ENCODE measurements at regions not wholly inside any gene's neighbourhood (a gene's known extent, or its start where the extent isn't known, plus 50 kb on each side); places are given as distances from the start of the nearest gene placed in this dataset.

GRCh38 chr10:36280890-36281499 lies 638.9 kb upstream of the FZD8 start:
- DNase-seq (ENCODE audit: insufficient read length) (no peak), FAIRE-seq (no peak)
- TF ChIP-seq POLR2A (IDR thresholded peaks at IDR 0.05; ENCODE audit: low read depth, low read length) = no peak
- TF ChIP-seq POLR2AphosphoS5 (IDR thresholded peaks at IDR 0.05; ENCODE audit: low read depth, low read length) = no peak
- no peak for TF ChIP-seq TAF1 (IDR thresholded peaks at IDR 0.05; ENCODE audit: borderline replicate concordance, low read depth, low read length)

GRCh38 chr10:36280321-36280741 lies 638.2 kb upstream of the FZD8 start:
- no peak for TF ChIP-seq POLR2AphosphoS5 (IDR thresholded peaks at IDR 0.05; ENCODE audit: low read depth, low read length)
- no peak for TF ChIP-seq TAF1 (IDR thresholded peaks at IDR 0.05; ENCODE audit: borderline replicate concordance, low read depth, low read length)
- no peak for TF ChIP-seq POLR2A (IDR thresholded peaks at IDR 0.05; ENCODE audit: low read depth, low read length)

GRCh38 chr10:36278176-36278575 lies 636.1 kb upstream of the FZD8 start:
- DNase-seq (ENCODE audit: insufficient read length) (no peak), FAIRE-seq (no peak)
- TF ChIP-seq POLR2AphosphoS5 (IDR thresholded peaks at IDR 0.05; ENCODE audit: low read depth, low read length) (no peak), POLR2A (IDR thresholded peaks at IDR 0.05; ENCODE audit: low read depth, low read length) (no peak), TAF1 (IDR thresholded peaks at IDR 0.05; ENCODE audit: borderline replicate concordance, low read depth, low read length) (no peak)

More at GRCh38 chr10:36280321-36280741, 638.2 kb upstream of the FZD8 start:
- DNase-seq (ENCODE audit: insufficient read length) (no peak), FAIRE-seq (no peak)

DNA sequence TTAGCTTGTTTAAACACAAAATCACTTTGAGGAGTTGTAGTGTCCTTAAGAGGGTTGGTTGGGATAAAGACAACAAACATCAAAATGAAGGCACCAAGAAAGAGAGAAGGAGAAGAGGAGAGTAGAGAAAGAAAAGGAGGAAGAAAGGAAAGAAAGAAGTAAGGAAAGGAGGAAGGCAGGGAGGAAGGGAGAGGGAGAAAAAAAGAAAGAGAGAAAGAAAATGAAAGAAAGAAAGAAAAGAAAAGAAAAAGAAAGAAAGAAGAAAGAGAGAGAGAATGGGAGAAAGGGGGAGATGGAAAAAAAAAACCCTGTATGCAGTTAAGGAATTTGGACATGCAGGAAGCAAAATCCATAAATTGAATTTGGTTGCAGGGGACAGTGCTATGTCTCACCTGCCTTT lies 635.4 kb upstream of the FZD8 start:
- no peak for FAIRE-seq
- no peak for DNase-seq (ENCODE audit: insufficient read length)
- TF ChIP-seq POLR2AphosphoS5 (IDR thresholded peaks at IDR 0.05; ENCODE audit: low read depth, low read length) (no peak), TAF1 (IDR thresholded peaks at IDR 0.05; ENCODE audit: borderline replicate concordance, low read depth, low read length) (no peak), POLR2A (IDR thresholded peaks at IDR 0.05; ENCODE audit: low read depth, low read length) (no peak)

DNA sequence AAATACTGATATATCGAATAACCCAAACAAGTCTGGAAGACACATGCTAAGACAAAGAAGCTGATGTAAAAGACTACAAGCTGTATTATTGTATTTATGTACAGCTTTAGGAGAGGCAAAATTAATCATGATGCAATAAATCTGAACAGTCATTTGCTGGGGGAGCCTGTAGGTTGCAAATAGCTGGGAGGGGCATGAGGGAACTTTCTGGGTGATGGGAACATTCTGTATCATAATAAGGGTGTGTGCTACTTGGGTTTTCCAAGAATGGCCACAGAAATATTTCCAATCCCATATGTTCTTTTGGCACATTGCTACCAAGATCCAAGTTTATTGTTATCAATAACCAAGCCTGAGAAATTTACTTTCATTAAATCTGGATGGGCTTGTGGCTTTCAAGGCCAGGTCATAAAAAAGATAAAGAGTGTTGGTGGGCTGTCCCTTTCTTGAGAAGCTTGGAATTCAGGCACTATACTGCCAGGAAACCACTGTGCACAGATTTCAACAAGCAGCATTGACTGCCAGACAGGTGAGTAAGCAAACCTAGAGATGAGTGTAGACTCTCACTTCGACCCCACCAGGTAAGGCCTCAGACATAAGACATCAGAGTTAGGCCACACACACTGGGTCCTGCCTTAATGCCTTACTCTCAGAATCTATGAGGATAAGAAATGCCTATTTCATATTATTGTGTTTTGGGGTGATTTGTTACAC lies 629.7 kb upstream of the FZD8 start:
- no peak for TF ChIP-seq TAF1 (IDR thresholded peaks at IDR 0.05; ENCODE audit: borderline replicate concordance, low read depth, low read length)
- TF ChIP-seq POLR2AphosphoS5 (IDR thresholded peaks at IDR 0.05; ENCODE audit: low read depth, low read length) = no peak
- TF ChIP-seq POLR2A (IDR thresholded peaks at IDR 0.05; ENCODE audit: low read depth, low read length) = no peak
- FAIRE-seq (no peak), DNase-seq (ENCODE audit: insufficient read length) (no peak)

GRCh38 chr10:36269222-36269621 lies 627.1 kb upstream of the FZD8 start:
- no peak for FAIRE-seq
- DNase-seq (ENCODE audit: insufficient read length) = no peak
- TF ChIP-seq POLR2A (IDR thresholded peaks at IDR 0.05; ENCODE audit: low read depth, low read length) (no peak), POLR2AphosphoS5 (IDR thresholded peaks at IDR 0.05; ENCODE audit: low read depth, low read length) (no peak), TAF1 (IDR thresholded peaks at IDR 0.05; ENCODE audit: borderline replicate concordance, low read depth, low read length) (no peak)

DNA sequence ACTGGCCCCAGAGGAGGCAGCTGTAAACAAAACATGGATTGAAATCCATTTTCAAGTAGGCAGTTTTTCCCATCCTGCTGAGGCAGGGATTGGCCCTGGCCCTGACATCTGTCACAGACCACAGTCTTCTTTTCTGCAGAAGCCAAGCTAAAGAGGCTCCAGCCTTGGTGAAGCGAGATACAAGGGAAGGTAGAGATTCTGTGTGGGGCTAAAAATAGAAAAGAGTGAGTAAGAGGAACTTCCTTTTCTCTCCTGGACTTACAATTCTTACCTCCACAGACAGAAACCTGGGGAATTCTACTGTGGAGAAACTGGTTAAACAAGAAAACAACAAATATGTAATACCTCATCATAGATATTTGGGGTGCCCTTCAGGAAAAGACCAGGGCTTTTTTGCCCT lies 624.8 kb upstream of the FZD8 start:
- TF ChIP-seq POLR2A (IDR thresholded peaks at IDR 0.05; ENCODE audit: low read depth, low read length) (no peak), TAF1 (IDR thresholded peaks at IDR 0.05; ENCODE audit: borderline replicate concordance, low read depth, low read length) (no peak), POLR2AphosphoS5 (IDR thresholded peaks at IDR 0.05; ENCODE audit: low read depth, low read length) (no peak)
- DNase-seq (ENCODE audit: insufficient read length) (no peak), FAIRE-seq (no peak)

DNA sequence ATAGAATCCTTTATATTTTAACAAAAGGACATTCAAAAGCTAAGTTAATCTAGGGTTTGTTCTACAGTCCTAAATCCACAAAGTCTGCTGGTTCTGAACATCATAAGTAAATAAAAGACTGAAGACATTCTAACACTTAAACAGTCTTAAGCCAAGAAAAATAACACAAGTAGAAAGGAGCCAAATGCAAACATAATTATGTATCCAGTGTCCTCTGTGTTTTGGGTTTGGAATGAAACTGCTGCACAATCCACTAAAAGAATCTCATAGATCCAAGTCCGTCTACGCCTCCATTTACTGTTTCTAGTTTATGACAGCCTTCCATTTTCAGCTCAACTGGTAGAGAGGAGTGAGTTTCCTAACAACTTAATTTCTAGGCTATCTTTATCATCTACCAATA lies 623.6 kb upstream of the FZD8 start:
- TF ChIP-seq POLR2AphosphoS5 (IDR thresholded peaks at IDR 0.05; ENCODE audit: low read depth, low read length) (no peak), POLR2A (IDR thresholded peaks at IDR 0.05; ENCODE audit: low read depth, low read length) (no peak), TAF1 (IDR thresholded peaks at IDR 0.05; ENCODE audit: borderline replicate concordance, low read depth, low read length) (no peak)
- FAIRE-seq (no peak), DNase-seq (ENCODE audit: insufficient read length) (no peak)

DNA sequence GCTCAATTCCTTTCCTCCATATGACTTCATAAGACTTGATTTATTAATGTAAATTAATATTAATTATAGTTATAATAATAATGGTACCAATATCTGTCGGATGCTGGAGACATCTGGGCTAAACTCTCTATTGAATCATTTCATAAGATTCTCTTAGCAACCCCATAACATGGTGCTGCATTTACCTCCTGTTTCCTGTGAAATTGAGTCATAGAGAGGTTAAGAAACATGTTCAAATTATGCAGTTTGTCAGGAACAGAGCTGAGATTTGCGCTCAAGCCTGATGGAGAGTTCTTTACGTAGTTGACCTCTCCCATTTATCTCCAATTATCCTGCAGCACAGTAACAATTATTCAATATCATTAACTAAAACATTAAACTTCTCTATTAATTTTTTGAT lies 621.8 kb upstream of the FZD8 start:
- FAIRE-seq = no peak

GRCh38 chr10:36256948-36257356 lies 614.9 kb upstream of the FZD8 start:
- DNase-seq (ENCODE audit: insufficient read length) (no peak), FAIRE-seq (no peak)
- TF ChIP-seq TAF1 (IDR thresholded peaks at IDR 0.05; ENCODE audit: borderline replicate concordance, low read depth, low read length) = no peak
- no peak for TF ChIP-seq POLR2AphosphoS5 (IDR thresholded peaks at IDR 0.05; ENCODE audit: low read depth, low read length)
- TF ChIP-seq POLR2A (IDR thresholded peaks at IDR 0.05; ENCODE audit: low read depth, low read length) = no peak

More for the DNA sequence above, 621.8 kb upstream of the FZD8 start:
- TF ChIP-seq POLR2A (IDR thresholded peaks at IDR 0.05; ENCODE audit: low read depth, low read length) (no peak), POLR2AphosphoS5 (IDR thresholded peaks at IDR 0.05; ENCODE audit: low read depth, low read length) (no peak), TAF1 (IDR thresholded peaks at IDR 0.05; ENCODE audit: borderline replicate concordance, low read depth, low read length) (no peak)
- no peak for DNase-seq (ENCODE audit: insufficient read length)

GRCh38 chr10:36256166-36256565 lies 614.1 kb upstream of the FZD8 start:
- no peak for TF ChIP-seq POLR2AphosphoS5 (IDR thresholded peaks at IDR 0.05; ENCODE audit: low read depth, low read length)
- TF ChIP-seq POLR2A (IDR thresholded peaks at IDR 0.05; ENCODE audit: low read depth, low read length) = no peak
- no peak for DNase-seq (ENCODE audit: insufficient read length)
- no peak for FAIRE-seq

GRCh38 chr10:36254199-36254598 lies 612.1 kb upstream of the FZD8 start:
- TF ChIP-seq POLR2AphosphoS5 (IDR thresholded peaks at IDR 0.05; ENCODE audit: low read depth, low read length) (no peak), TAF1 (IDR thresholded peaks at IDR 0.05; ENCODE audit: borderline replicate concordance, low read depth, low read length) (no peak), POLR2A (IDR thresholded peaks at IDR 0.05; ENCODE audit: low read depth, low read length) (no peak)
- FAIRE-seq = no peak
- DNase-seq (ENCODE audit: insufficient read length) = no peak

Measured in GM12892 (cell line).